Activated T-cell treated with anti-CD3 and anti-CD28 coated beads, Interleukin-2, amount 50 U/mL, for 48 hours (primary cell): ENCODE measurements at regions not wholly inside any gene's neighbourhood (a gene's known extent, or its start where the extent isn't known, plus 50 kb on each side); places are given as distances from the start of the nearest gene placed in this dataset.

Experiments used
- DNase-seq, 2 experiments: peaks; one replicate each; pipeline ENCODE4 v3.0.0-alpha.2; 2020

DNA sequence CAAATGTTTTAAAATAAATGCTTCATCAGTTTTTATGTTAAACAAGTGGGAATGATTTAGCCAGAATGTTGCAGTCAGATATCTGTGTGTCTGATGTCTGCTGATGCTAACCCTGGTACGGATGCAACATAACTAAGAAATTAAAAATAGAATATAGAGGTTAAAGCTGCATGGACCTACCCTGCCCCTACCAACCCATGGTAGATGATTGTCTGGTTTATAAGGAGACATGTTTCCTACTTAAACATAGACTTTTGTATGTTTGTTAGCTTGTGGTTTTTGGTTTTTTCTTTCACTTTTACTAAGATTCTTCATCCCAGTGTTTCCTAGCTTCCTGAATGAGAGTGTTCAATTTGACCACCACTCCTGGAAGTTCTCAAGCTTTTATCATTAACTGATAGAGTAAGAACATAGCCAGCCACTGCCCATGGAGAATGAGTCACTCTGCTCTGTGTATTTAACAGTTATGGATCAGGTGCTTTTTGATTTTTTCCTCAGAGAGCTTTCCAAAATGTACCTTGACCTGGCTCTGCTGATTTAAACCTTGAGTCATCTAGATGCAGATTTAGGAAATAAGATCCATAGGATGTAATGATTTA, 70.7 kb upstream of the VEPH1 start:
- DNase-seq = no peak

DNA sequence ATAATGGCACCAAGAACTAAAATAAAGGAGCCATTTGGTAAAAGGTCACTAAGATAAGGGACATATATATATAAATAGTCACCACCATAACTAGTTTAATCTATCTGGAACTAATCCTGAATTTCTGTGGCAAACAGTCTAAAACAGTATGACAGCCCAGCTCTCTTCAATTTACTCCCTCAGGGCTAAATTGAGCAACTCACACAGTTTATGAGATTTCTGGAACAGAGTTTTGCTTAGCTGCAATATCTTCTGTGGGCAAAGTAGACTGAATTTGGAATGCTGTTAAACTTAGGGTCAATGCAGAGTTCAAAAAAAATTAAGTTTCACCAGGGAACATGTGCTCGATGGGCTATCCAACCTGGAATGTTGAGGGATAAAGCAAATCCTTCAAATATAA, 70.1 kb upstream of the VEPH1 start:
- DNase-seq = no peak

DNA sequence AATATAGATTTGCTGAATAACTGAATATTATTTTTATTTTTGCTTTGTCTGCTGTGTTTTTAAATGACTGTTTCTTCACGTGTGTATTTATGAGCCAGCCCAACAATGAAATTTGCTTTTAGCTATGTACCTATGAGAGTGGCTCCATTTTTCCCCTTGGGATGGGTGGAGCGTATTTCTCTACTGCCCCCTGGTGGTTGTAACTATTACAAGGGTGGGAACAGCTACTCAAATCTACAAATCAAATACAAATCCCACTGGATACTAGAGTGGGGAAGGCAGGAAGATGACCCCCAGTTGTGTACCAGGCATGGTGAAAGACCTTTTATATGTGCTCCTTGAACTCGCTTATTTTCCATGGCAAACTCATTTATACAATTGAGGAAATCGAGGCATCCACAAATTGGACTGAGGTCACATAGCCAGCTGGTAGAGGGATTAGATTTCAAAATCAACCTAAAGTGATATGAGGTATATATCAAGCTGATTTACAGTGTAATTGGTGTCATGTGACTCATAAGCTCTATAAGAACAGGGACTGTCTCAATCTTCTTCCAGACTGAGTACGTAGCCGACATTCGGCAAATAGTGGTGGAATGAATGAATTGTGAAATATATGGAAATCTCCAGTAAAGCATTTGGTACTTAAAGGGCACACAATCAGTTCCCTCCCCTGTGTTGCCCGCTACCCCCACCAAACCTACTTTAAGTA, 69.5 kb upstream of the VEPH1 start:
- peak; percentile 20 to 22 for DNase-seq

DNA sequence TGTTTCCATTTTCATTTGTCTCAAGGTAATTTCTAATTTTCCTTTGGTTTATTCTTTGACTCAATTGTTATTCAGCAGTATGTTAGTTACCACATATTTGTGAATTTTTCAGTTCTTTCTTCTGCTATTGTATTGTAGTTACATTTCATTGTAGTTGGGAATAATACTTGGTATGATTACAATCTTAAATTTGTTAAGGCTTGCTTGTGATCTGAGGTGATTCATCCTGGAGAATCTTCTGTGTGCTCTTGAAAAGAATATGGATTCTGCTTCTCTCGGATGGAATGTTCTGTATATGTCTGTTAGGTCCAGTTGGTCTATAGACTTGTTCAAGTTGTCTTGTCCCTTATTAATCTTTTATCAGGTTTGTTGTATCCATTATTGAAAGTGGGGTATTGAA, 63.4 kb upstream of the VEPH1 start:
- DNase-seq = no peak

DNA sequence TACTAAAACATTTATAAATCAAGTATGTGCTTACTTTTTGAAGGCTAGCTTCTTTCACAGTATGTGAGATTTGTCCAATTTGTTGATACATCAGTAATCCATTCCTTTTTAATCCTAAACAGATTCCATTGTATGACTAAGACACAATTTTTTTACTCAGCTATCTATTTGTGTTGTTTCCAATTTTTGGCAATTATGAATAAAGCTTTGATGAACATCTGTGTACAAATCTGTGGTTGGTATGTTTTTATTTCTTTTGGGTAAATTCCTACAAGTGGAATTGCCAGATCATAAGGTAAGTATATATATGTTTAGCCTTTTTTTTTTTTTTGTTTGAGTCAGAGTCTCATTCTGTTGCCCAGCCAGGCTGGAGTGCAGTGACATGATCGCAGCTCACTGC, 56.2 kb upstream of the VEPH1 start:
- no peak for DNase-seq
